Ureter (tissue), 1 donor: ENCODE measurements at regions not wholly inside any gene's neighbourhood (a gene's known extent, or its start where the extent isn't known, plus 50 kb on each side); places are given as distances from the start of the nearest gene placed in this dataset.

ENCODE experiments used
- DNase-seq: peaks from one replicate; pipeline ENCODE4 v3.0.0-alpha.2; 2020; ENCODE audit warnings: low spot score
- donor health status: DM: yes; HTN: yes; CAD: no.

- no peak for DNase-seq
Observed at GRCh38 chr4:156496797-156497196, 474.8 kb downstream of the PDGFC start.

DNA sequence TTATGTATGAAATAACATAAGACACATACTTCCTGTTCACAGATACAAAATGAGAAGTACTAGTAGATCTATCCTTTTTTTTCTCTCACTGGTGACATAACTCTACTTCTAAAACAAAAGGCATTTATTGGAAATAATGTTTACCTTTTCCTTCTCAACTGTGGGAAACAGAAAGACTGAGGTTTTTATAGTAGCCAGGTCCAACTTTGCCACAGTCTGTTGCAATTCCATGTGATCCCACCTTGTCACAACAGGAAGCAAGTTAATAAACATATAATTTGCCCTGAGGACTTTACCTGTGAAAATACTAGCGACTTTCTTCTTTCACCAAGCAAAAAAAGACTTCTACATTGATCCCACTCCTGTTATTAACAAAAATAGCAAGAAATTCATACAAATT is 475.8 kb downstream of the PDGFC start:
- DNase-seq: no peak

DNA sequence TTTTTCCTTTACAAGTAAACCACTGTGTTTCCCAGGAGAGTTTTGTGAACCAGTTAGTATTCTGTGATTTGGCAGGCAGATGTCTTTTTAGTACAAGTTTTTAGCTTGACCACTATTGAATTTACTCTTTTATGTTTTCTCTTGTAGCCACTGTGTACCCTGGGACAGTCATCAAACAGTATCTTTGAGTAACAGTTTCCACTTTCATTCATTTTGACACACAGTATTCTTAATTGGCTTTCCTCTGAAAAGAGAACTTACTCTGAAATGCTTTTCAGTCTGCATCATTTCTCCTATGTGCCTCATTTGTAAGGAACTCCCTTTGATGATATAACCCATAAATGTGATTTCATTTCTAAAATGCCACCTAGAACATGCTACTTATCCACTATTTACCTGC is 476.5 kb downstream of the PDGFC start:
- DNase-seq: no peak

DNA sequence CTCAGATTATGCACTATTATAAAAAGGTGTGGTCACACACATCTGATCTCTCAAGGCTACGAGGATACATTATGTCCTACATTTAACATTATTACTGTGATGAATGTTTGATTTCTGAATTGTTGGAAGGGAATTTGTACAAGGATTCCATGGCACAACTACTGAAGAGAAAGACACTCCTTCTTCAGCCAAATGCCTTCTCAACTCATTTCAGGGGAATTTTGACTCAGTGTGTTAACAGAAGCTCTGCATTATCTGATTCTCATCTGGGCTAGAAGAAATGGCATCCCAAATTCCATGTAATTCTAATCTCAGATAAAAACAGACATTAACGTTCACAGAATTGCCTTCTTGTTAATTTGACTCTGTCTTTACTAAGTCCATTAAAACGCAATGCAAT is 477.7 kb downstream of the PDGFC start:
- DNase-seq: no peak

- no peak for DNase-seq
Observed at GRCh38 chr4:156487107-156487506, 484.5 kb downstream of the PDGFC start.

DNA sequence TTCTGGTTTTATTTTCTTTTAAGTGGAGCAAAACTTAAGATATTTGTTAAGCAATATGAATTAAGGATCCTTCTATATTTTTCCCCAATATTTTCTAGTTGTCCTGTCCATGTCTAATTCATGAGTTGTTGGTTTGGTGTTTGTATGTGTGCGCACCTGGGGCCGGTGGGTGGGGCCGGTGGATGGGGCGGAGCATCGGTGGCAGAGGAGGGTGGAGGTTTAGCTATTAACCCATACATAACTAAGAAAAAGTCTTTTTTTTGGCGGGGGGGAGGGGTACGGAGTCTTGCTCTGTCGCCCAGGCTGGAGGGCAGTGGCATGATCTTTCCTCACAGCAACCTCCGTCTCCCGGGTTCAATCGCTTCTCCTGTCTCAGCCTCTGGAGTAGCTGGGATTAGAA is 489.8 kb downstream of the PDGFC start:
- no peak for DNase-seq

DNA sequence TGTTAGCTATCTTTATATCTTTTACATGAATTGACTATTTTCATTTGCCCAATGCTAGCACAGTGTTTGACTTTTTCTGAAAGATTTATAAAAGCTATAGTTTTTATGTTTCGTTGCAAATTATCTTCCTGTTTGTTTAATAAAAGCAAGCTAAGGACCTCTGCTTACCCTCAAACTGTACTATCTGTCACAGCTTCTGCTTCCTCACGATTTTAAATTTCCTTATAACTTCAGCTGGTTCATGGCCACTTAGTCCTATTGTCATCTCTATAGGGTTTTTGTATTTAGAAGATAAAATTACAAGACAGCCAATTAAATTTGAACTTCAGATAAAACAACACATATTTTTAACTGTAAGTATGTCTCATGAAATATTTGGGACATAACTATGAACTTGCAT is 494.0 kb downstream of the PDGFC start:
- DNase-seq: no peak

- no peak for DNase-seq
Observed at GRCh38 chr4:156476359-156476758, 495.2 kb downstream of the PDGFC start.

GRCh38 chr4:156475322-156475721 is 496.3 kb downstream of the PDGFC start:
- no peak for DNase-seq

GRCh38 chr4:156473151-156473550 is 498.4 kb downstream of the PDGFC start:
- DNase-seq: no peak

DNA sequence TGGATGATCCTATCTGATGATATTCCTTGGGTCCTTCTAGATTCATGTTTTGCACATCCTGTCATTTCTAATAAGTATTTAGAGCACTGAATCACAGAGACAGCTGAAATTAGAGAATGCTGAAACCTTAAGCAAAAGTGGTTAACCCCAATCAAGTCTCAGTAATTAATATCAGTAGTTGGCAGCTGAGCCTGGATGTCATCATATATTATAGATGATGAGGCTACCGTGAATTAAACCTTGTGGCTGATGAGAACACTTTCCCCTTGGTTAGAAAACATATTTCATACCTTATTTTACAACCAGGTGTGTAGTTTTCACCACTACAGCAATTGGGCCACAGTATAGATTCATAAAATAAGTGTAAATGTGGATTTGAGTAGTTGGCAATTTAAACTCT is 499.0 kb downstream of the PDGFC start:
- no peak for DNase-seq

- DNase-seq: no peak
Observed at GRCh38 chr4:156459584-156459983, 505.9 kb upstream of the CTSO start.

- DNase-seq: no peak
Observed at GRCh38 chr4:156456830-156457229, 503.2 kb upstream of the CTSO start.

- no peak for DNase-seq
Observed at GRCh38 chr4:156443488-156443887, 489.8 kb upstream of the CTSO start.

- DNase-seq: no peak
Observed at GRCh38 chr4:156442912-156443311, 489.2 kb upstream of the CTSO start.

- no peak for DNase-seq
Observed at GRCh38 chr4:156439576-156440200, 486.0 kb upstream of the CTSO start.

- no peak for DNase-seq
Observed at GRCh38 chr4:156437666-156438065, 484.0 kb upstream of the CTSO start.

- DNase-seq: no peak
Observed at GRCh38 chr4:156422576-156422975, 468.9 kb upstream of the CTSO start.

DNA sequence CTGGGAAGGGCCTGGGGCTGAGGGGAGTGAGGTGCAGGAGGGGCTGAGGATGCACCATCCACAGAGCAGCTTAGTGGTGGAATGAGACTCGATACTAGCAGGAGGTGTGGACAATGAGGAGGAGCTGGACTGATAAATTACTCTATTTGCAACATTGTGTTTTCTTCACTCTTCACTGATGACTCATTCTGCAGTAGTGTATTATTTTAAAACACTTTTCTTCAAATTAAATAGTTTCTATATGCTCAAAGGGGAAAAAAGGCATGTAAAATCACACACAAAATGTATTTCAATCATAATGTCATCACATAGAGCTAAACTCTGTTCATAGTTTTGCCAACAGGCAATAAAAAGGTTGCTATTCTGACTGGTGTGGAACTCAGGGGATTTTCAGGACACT is 467.0 kb upstream of the CTSO start:
- DNase-seq: no peak

GRCh38 chr4:156419080-156419685 is 465.5 kb upstream of the CTSO start:
- no peak for DNase-seq

- DNase-seq: no peak
Observed at GRCh38 chr4:156414406-156414805, 460.7 kb upstream of the CTSO start.

- DNase-seq: no peak
Observed at GRCh38 chr4:156413239-156414135, 459.8 kb upstream of the CTSO start.

GRCh38 chr4:156411531-156411930 is 457.9 kb upstream of the CTSO start:
- no peak for DNase-seq
